Loucy (cell line): ENCODE measurements at regions not wholly inside any gene's neighbourhood (a gene's known extent, or its start where the extent isn't known, plus 50 kb on each side); places are given as distances from the start of the nearest gene placed in this dataset.

Experiments used
- H2AFZ ChIP-seq: fragments of 200-600 bp; sonication (generic); 2 replicates; pipeline ENCODE4 v1.6.0; 2016; ENCODE audit warnings: antibody characterized with exemption, mild to moderate bottlenecking, low read length, moderate library complexity
- H3F3A ChIP-seq: fragments of 200-600 bp; 2 replicates; pipeline ENCODE4 v1.6.0; 2016; ENCODE audit warnings: antibody characterized with exemption, low read depth, mild to moderate bottlenecking
- H3K27me3 ChIP-seq: fragments of 200-600 bp; sonication (generic); 2 replicates; pipeline ENCODE4 v1.6.1; 2014; ENCODE audit warnings: low read length, mild to moderate bottlenecking; ENCODE audit not compliant: insufficient read depth, poor library complexity, severe bottlenecking
- H3K36me3 ChIP-seq: fragments of 200-600 bp; sonication (generic); 2 replicates; pipeline ENCODE4 v1.6.1; 2016; ENCODE audit warnings: low read length; ENCODE audit not compliant: insufficient read depth
- H3K4me1 ChIP-seq: fragments of 200-600 bp; sonication (generic); 2 replicates; pipeline ENCODE4 v1.5.1; 2014; ENCODE audit warnings: low read length, mild to moderate bottlenecking; ENCODE audit not compliant: insufficient read depth, poor library complexity, severe bottlenecking
- H3K4me2 ChIP-seq: fragments of 200-600 bp; sonication (generic); 2 replicates; pipeline ENCODE4 v1.6.0; 2014; ENCODE audit warnings: antibody characterized with exemption, low read length, low read depth, mild to moderate bottlenecking; ENCODE audit not compliant: poor library complexity, severe bottlenecking
- H3K4me3 ChIP-seq: fragments of 200-600 bp; sonication (generic); 2 replicates; pipeline ENCODE4 v1.5.1; 2014; ENCODE audit warnings: low read length, mild to moderate bottlenecking, mixed read lengths; ENCODE audit not compliant: poor library complexity, severe bottlenecking
- H3K79me2 ChIP-seq: fragments of 200-600 bp; sonication (generic); 2 replicates; pipeline ENCODE4 v1.6.1; 2014; ENCODE audit warnings: low read length; ENCODE audit not compliant: insufficient read depth
- H3K9ac ChIP-seq: fragments of 200-600 bp; sonication (generic); 2 replicates; pipeline ENCODE4 v1.6.0; 2014; ENCODE audit warnings: mild to moderate bottlenecking, low read depth, low read length, moderate library complexity; ENCODE audit not compliant: poor library complexity, severe bottlenecking
- H3K9me2 ChIP-seq: fragments of 200-600 bp; sonication (generic); replicated peaks from 2 replicates; pipeline ENCODE4 v1.6.1; 2016; ENCODE audit warnings: low read depth, low read length, mixed read lengths
- H3K9me3 ChIP-seq: fragments of 200-600 bp; sonication (generic); 2 replicates; pipeline ENCODE4 v1.6.1; 2014; ENCODE audit warnings: mild to moderate bottlenecking, antibody characterized with exemption, low read length, low read depth; ENCODE audit not compliant: insufficient read depth
- H4K20me1 ChIP-seq: fragments of 200-600 bp; sonication (generic); 2 replicates; pipeline ENCODE4 v1.6.0; 2014; ENCODE audit warnings: antibody characterized with exemption, low read length, mild to moderate bottlenecking; ENCODE audit not compliant: insufficient read depth, poor library complexity, severe bottlenecking
- CTCF ChIP-seq: fragments of 200-600 bp; sonication (generic); conservative IDR thresholded peaks from 2 replicates; pipeline ENCODE4 v1.5.1; 2014; ENCODE audit warnings: mild to moderate bottlenecking, antibody characterized with exemption, low read length
- EZH2phosphoT487 ChIP-seq: fragments of 200-600 bp; IDR thresholded peaks from 2 replicates; pipeline ENCODE4 v1.6.1; 2018; ENCODE audit warnings: antibody characterized with exemption, mild to moderate bottlenecking, moderate library complexity, borderline replicate concordance

- Histone ChIP-seq H3K9ac (no peak overlapping the region), H2AFZ (no peak overlapping the region)
Measured at GRCh38 chr15:62889734-62890505, 152.6 kb upstream of the TPM1 start.

GRCh38 chr15:62894322-62895085, 148.0 kb upstream of the TPM1 start:
- H3K4me3 ChIP-seq = no peak overlapping the region
- H3K36me3 ChIP-seq = no peaks in the 10 kb centered on the region
- no peaks in the 10 kb centered on the region for H3K27me3 ChIP-seq
- no peaks in the 10 kb centered on the region for H4K20me1 ChIP-seq
- no peaks in the 10 kb centered on the region for H3K9me2 ChIP-seq
- H2AFZ ChIP-seq = no peak overlapping the region
- H3F3A ChIP-seq = no peaks in the 10 kb centered on the region
- H3K79me2 ChIP-seq = no peaks in the 10 kb centered on the region
- no peak overlapping the region for H3K4me2 ChIP-seq
- no peaks in the 10 kb centered on the region for H3K9me3 ChIP-seq
- peaks cover 14% of the 10 kb centered on the region for H3K4me1 ChIP-seq
- no peak for TF ChIP-seq EZH2phosphoT487
- TF ChIP-seq CTCF = no peak
- H3K9ac ChIP-seq = no peak overlapping the region

More at GRCh38 chr15:62889734-62890505, 152.6 kb upstream of the TPM1 start:
- H3F3A ChIP-seq = no peaks in the 10 kb centered on the region
- no peaks in the 10 kb centered on the region for H3K36me3 ChIP-seq
- no peaks in the 10 kb centered on the region for H3K79me2 ChIP-seq
- H4K20me1 ChIP-seq = no peaks in the 10 kb centered on the region
- no peaks in the 10 kb centered on the region for H3K9me3 ChIP-seq
- H3K27me3 ChIP-seq = no peaks in the 10 kb centered on the region
- H3K4me3 ChIP-seq = no peak overlapping the region
- H3K4me1 ChIP-seq = peaks cover 9% of the 10 kb centered on the region
- H3K4me2 ChIP-seq = no peak overlapping the region
- no peaks in the 10 kb centered on the region for H3K9me2 ChIP-seq
- TF ChIP-seq EZH2phosphoT487 (no peak), CTCF (no peak)

- no peaks in the 10 kb centered on the region for H4K20me1 ChIP-seq
- no peak overlapping the region for H2AFZ ChIP-seq
- H3K4me2 ChIP-seq = no peak overlapping the region
- H3K79me2 ChIP-seq = no peaks in the 10 kb centered on the region
- H3K9me2 ChIP-seq = no peaks in the 10 kb centered on the region
- no peaks in the 10 kb centered on the region for H3K9me3 ChIP-seq
- H3K4me3 ChIP-seq = no peak overlapping the region
- no peaks in the 10 kb centered on the region for H3K36me3 ChIP-seq
- H3F3A ChIP-seq = no peaks in the 10 kb centered on the region
- peaks cover 11% of the 10 kb centered on the region for H3K4me1 ChIP-seq
- no peaks in the 10 kb centered on the region for H3K27me3 ChIP-seq
- H3K9ac ChIP-seq = no peak overlapping the region
- TF ChIP-seq CTCF (no peak), EZH2phosphoT487 (no peak)
Measured at GRCh38 chr15:62895139-62895866, 147.2 kb upstream of the TPM1 start.
